Mesenchymal stem cell (in vitro differentiated cells and primary cell): ENCODE measurements at regions not wholly inside any gene's neighbourhood (a gene's known extent, or its start where the extent isn't known, plus 50 kb on each side); places are given as distances from the start of the nearest gene placed in this dataset.

Source experiments
- DNase-seq: peaks from one replicate; pipeline ENCODE4 v3.0.0-alpha.2; 2013
- H2AFZ ChIP-seq: one replicate; pipeline ENCODE4 v1.6.1; 2013; ENCODE audit warnings: low read depth, mild to moderate bottlenecking, control low read depth, inconsistent platforms, low read length, moderate library complexity
- H2AK5ac ChIP-seq: 2 replicates; pipeline ENCODE4 v1.6.1; 2013; ENCODE audit warnings: low read length, moderate library complexity, mild to moderate bottlenecking, inconsistent platforms; ENCODE audit not compliant: severe bottlenecking
- H2BK120ac ChIP-seq: one replicate; pipeline ENCODE4 v1.6.1; 2013; ENCODE audit warnings: low read depth, mild to moderate bottlenecking, inconsistent platforms, low read length, moderate library complexity
- H2BK12ac ChIP-seq, 2 experiments: one replicate each; pipeline ENCODE4 v1.6.1; 2013; ENCODE audit warnings: inconsistent platforms in 2 of 2, low read length in 2 of 2, mild to moderate bottlenecking in 2 of 2, moderate library complexity in 2 of 2, control low read depth in 1 of 2
- H2BK15ac ChIP-seq: one replicate; pipeline ENCODE4 v1.6.1; 2013; ENCODE audit warnings: mild to moderate bottlenecking, low read depth, inconsistent platforms; ENCODE audit not compliant: poor library complexity, severe bottlenecking
- H2BK5ac ChIP-seq: 2 replicates; pipeline ENCODE4 v1.6.1; 2013; ENCODE audit warnings: low read depth, mild to moderate bottlenecking, low read length, control low read depth, inconsistent platforms; ENCODE audit not compliant: poor library complexity, severe bottlenecking
- H3K14ac ChIP-seq, 2 experiments: one replicate each; pipeline ENCODE4 v1.6.1; 2013; ENCODE audit warnings: inconsistent platforms in 2 of 2, low read length in 2 of 2, control low read depth in 1 of 2, mild to moderate bottlenecking in 1 of 2, moderate library complexity in 1 of 2
- H3K18ac ChIP-seq, 2 experiments: one replicate each; pipeline ENCODE4 v1.6.1; 2013; ENCODE audit warnings: inconsistent platforms in 2 of 2, low read length in 2 of 2, control low read depth in 1 of 2, low read depth in 1 of 2, mild to moderate bottlenecking in 1 of 2
- H3K23ac ChIP-seq, 2 experiments: one replicate each; pipeline ENCODE4 v1.6.1; 2013; ENCODE audit warnings: inconsistent platforms in 2 of 2, low read length in 2 of 2, mild to moderate bottlenecking in 2 of 2, moderate library complexity in 2 of 2, control low read depth in 1 of 2
- H3K27ac ChIP-seq: 2 replicates; pipeline ENCODE4 v1.5.1; 2013; ENCODE audit warnings: mild to moderate bottlenecking, moderate library complexity, low read length, control low read depth, inconsistent platforms; ENCODE audit not compliant: poor library complexity, severe bottlenecking
- H3K27me3 ChIP-seq, 2 experiments: 2 replicates each; pipeline versions ENCODE4 v1.6.1 to v1.7.0; 2013; ENCODE audit warnings: low read length in 2 of 2, mild to moderate bottlenecking in 2 of 2, moderate library complexity in 2 of 2, control low read depth in 1 of 2, inconsistent platforms in 1 of 2; ENCODE audit not compliant: control insufficient read depth in 1 of 2, insufficient read depth in 1 of 2
- H3K36me3 ChIP-seq, 2 experiments: 2 replicates each; pipeline versions ENCODE4 v1.6.1 to v1.7.0; 2013; ENCODE audit warnings: low read length in 2 of 2, control low read depth in 1 of 2, inconsistent platforms in 1 of 2, low read depth in 1 of 2, mild to moderate bottlenecking in 1 of 2; ENCODE audit not compliant: insufficient read depth in 2 of 2, control insufficient read depth in 1 of 2
- H3K4ac ChIP-seq, 2 experiments: one replicate each; pipeline ENCODE4 v1.6.1; 2013; ENCODE audit warnings: inconsistent platforms in 2 of 2, low read length in 2 of 2, mild to moderate bottlenecking in 2 of 2, moderate library complexity in 2 of 2, control low read depth in 1 of 2, low read depth in 1 of 2
- H3K4me1 ChIP-seq: 2 replicates; pipeline ENCODE4 v1.6.1; 2013; ENCODE audit warnings: low read depth, low read length, control low read depth; ENCODE audit not compliant: control insufficient read depth, insufficient read depth
- H3K4me2 ChIP-seq: 2 replicates; pipeline ENCODE4 v1.6.1; 2013; ENCODE audit warnings: low read length, mild to moderate bottlenecking, inconsistent platforms; ENCODE audit not compliant: poor library complexity, severe bottlenecking
- H3K4me3 ChIP-seq, 2 experiments: 2 replicates each; pipeline versions ENCODE4 v1.5.1 to v1.7.0; 2013; ENCODE audit warnings: low read length in 2 of 2, mild to moderate bottlenecking in 2 of 2, control low read depth in 1 of 2, low read depth in 1 of 2; ENCODE audit not compliant: insufficient read depth in 1 of 2
- H3K79me1 ChIP-seq: replicated peaks from 2 replicates; pipeline ENCODE4 v1.6.1; 2013; ENCODE audit warnings: mild to moderate bottlenecking, control low read depth, low read length, inconsistent platforms; ENCODE audit not compliant: poor library complexity, severe bottlenecking
- H3K9ac ChIP-seq: 2 replicates; pipeline ENCODE4 v1.7.0; 2013; ENCODE audit warnings: mild to moderate bottlenecking, low read length, moderate library complexity
- H3K9me3 ChIP-seq: 2 replicates; pipeline ENCODE4 v1.7.0; 2013; ENCODE audit warnings: mild to moderate bottlenecking, low read length; ENCODE audit not compliant: control insufficient read depth
- H4K8ac ChIP-seq: one replicate; pipeline ENCODE4 v1.6.1; 2013; ENCODE audit warnings: inconsistent platforms, mild to moderate bottlenecking, low read length, moderate library complexity
- H4K91ac ChIP-seq: one replicate; pipeline ENCODE4 v1.6.1; 2013; ENCODE audit warnings: mild to moderate bottlenecking, low read length, inconsistent platforms
- WGBS: methylation state at CpG from one replicate; pipeline ENCODE4 v1.1.7; 2013; ENCODE audit warnings: mixed read lengths; 5-methylcytosine and 5-hydroxymethylcytosine counted together

- Histone ChIP-seq H2BK120ac (no peak overlapping the region), H2BK15ac (no peak overlapping the region), H3K79me1 (no peaks in the 10 kb centered on the region), H2AFZ (no peak overlapping the region), H3K4me3 (no peak overlapping the region), H3K4me2 (no peak overlapping the region), H3K18ac (no peak overlapping the region), H3K9me3 (peaks cover 5% of the 10 kb centered on the region), H4K8ac (no peak overlapping the region), H2BK5ac (no peak overlapping the region), H4K91ac (no peak overlapping the region), H3K4ac (no peak overlapping the region), H3K4me1 (no peaks in the 10 kb centered on the region), H2AK5ac (no peak overlapping the region), H3K36me3 (no peaks in the 10 kb centered on the region), H3K27ac (no peak overlapping the region), H2BK12ac (no peak overlapping the region), H3K14ac (no peak overlapping the region), H3K23ac (no peak overlapping the region), H3K9ac (no peak overlapping the region), H3K27me3 (peaks cover 0 to 32% of the 10 kb centered on the region in 2 experiments)
- DNase-seq = no peak
- 71% methylated on average over 1 of the region's 1 CpG for WGBS
Observed at GRCh38 chr2:41771710-41772109, 276.1 kb upstream of the PKDCC start.

DNA sequence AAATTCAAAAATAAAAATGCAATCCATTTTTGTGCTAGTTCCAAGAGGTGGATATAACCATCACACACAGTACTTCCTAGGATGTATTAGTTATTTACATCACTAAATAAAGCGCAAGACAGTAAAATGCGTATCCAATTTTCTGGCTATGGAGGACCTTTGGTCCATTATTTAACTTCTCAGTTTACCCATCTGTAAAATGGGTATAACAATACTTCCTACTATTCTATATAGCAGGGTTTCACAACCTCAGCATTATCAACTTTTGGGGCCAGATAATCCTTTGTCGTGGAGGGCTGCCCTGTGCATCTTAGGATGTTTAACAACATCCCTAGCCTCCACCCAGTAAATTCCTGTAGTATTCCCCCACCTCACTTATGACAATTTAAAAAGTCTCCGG is 275.1 kb upstream of the PKDCC start:
- H3K9ac ChIP-seq = no peak overlapping the region
- no peak overlapping the region for H2AFZ ChIP-seq
- H4K91ac ChIP-seq = no peak overlapping the region
- H3K27me3 ChIP-seq = peaks cover 2 to 34% of the 10 kb centered on the region in 2 experiments
- H3K9me3 ChIP-seq = peaks cover 5% of the 10 kb centered on the region
- H3K23ac ChIP-seq = no peak overlapping the region
- no peak overlapping the region for H2AK5ac ChIP-seq
- no peak overlapping the region for H3K4me2 ChIP-seq
- no peaks in the 10 kb centered on the region for H3K36me3 ChIP-seq
- no peak overlapping the region for H3K4ac ChIP-seq
- no peak overlapping the region for H2BK120ac ChIP-seq
- no peak overlapping the region for H4K8ac ChIP-seq
- H3K4me3 ChIP-seq = no peak overlapping the region
- H3K18ac ChIP-seq = no peak overlapping the region
- no peaks in the 10 kb centered on the region for H3K79me1 ChIP-seq
- H3K4me1 ChIP-seq = no peaks in the 10 kb centered on the region
- no peak overlapping the region for H3K27ac ChIP-seq
- H2BK5ac ChIP-seq = no peak overlapping the region
- 92% methylated on average over 4 of the region's 4 CpGs for WGBS
- no peak for DNase-seq
- H2BK15ac ChIP-seq = no peak overlapping the region
- no peak overlapping the region for H2BK12ac ChIP-seq
- no peak overlapping the region for H3K14ac ChIP-seq

DNA sequence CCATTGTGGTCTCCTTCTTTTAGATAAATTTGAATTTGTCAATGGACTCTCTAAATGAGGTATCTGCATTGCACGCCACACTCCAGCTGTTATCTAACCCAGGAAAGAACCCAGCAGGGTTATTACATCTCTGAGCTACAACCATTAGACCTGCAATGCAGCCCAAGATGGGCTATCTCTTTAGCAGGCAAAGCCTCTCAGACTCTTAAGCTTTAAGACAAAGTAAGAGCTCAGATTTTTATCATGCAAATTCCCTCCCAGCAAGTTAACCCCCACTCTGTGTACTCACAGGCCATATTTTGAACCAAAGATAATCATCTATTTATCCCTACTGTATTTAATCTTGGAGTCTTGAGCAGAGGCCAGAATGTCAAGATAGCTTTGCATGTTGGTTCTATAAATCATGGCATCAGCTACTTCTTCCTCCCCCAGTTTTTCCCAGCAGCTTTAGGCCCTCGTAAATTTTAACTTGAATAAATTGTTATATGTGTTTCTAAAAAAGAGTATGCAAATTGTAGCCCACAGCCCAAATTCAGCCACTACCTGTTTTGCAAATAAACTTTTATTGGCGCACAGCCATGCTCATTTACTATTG is 273.7 kb upstream of the PKDCC start:
- no peak overlapping the region for H3K4me3 ChIP-seq
- peaks cover 5% of the 10 kb centered on the region for H3K9me3 ChIP-seq
- H3K14ac ChIP-seq = no peak overlapping the region
- no peak overlapping the region for H2AK5ac ChIP-seq
- H2BK5ac ChIP-seq = no peak overlapping the region
- H2BK12ac ChIP-seq = no peak overlapping the region
- no peak overlapping the region for H4K8ac ChIP-seq
- no peaks in the 10 kb centered on the region for H3K79me1 ChIP-seq
- no peak overlapping the region for H3K27ac ChIP-seq
- H3K18ac ChIP-seq = no peak overlapping the region
- 79% methylated on average over 2 of the region's 3 CpGs for WGBS
- no peak overlapping the region for H2BK120ac ChIP-seq
- H2BK15ac ChIP-seq = no peak overlapping the region
- H2AFZ ChIP-seq = no peak overlapping the region
- no peak overlapping the region for H3K4me2 ChIP-seq
- H3K27me3 ChIP-seq = peaks cover 3 to 29% of the 10 kb centered on the region in 2 experiments
- no peak for DNase-seq
- no peak overlapping the region for H3K23ac ChIP-seq
- H3K4me1 ChIP-seq = no peaks in the 10 kb centered on the region
- H3K36me3 ChIP-seq = no peaks in the 10 kb centered on the region
- no peak overlapping the region for H4K91ac ChIP-seq
- no peak overlapping the region for H3K4ac ChIP-seq
- no peak overlapping the region for H3K9ac ChIP-seq

DNA sequence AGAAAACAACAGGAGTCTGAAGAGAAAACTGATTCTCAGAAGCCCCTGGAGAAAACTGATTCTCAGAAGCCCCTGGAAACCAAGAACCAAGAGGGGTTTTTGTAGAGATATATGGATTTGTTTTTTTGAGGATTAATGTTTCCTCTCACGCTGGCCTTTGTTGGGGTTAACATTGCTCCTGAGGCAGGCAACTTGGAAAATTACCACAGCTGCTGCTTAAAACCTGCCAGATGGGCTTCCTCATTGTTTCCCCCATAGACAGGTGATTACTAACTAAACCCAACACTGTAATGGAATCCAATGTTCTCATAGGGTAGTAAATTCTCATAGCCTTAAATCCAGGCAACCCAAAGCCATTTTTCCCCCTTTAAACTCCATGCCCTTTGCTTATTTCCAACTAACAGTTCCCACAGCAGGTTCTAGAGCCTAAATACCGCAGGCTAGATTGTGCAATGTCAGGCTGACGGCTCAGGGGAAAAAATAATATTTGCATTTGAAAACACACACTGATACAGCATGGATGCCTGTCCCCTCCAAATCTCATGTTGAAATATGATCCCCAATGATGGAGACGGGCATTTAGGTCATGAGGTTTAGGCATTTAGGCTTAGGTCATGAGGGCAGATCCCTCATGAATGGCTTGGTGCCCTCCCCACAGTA is 272.3 kb upstream of the PKDCC start:
- no peak overlapping the region for H3K4me2 ChIP-seq
- peaks cover 5% of the 10 kb centered on the region for H3K9me3 ChIP-seq
- H3K79me1 ChIP-seq = no peaks in the 10 kb centered on the region
- H3K27me3 ChIP-seq = peaks cover 3 to 19% of the 10 kb centered on the region in 2 experiments
- H2BK12ac ChIP-seq = no peak overlapping the region
- no peaks in the 10 kb centered on the region for H3K36me3 ChIP-seq
- no peak overlapping the region for H3K23ac ChIP-seq
- no peak overlapping the region for H2BK5ac ChIP-seq
- no peak overlapping the region for H4K8ac ChIP-seq
- no peak overlapping the region for H3K9ac ChIP-seq
- H2BK120ac ChIP-seq = no peak overlapping the region
- no peak overlapping the region for H3K14ac ChIP-seq
- H3K4me1 ChIP-seq = no peaks in the 10 kb centered on the region
- no peak overlapping the region for H2AK5ac ChIP-seq
- DNase-seq = no peak
- no peak overlapping the region for H2AFZ ChIP-seq
- 60% methylated on average over 4 of the region's 4 CpGs for WGBS
- no peak overlapping the region for H4K91ac ChIP-seq
- no peak overlapping the region for H3K4me3 ChIP-seq
- H3K27ac ChIP-seq = no peak overlapping the region
- H2BK15ac ChIP-seq = no peak overlapping the region
- H3K4ac ChIP-seq = no peak overlapping the region
- no peak overlapping the region for H3K18ac ChIP-seq
